HEK293 (cell line): ENCODE measurements at regions not wholly inside any gene's neighbourhood (a gene's known extent, or its start where the extent isn't known, plus 50 kb on each side); places are given as distances from the start of the nearest gene placed in this dataset.

Source experiments
- CTCF ChIA-PET: fragments of 350-600 bp; formaldehyde crosslinking; extraction: SDS; loops from one replicate; lab custom pipeline; 2021; ENCODE audit warnings: antibody characterized with exemption; lab: Yijun Ruan, JAX
- POLR2A ChIA-PET: fragments of 300-600 bp; formaldehyde crosslinking; extraction: SDS; loops from one replicate; lab custom pipeline; 2020; ENCODE audit warnings: antibody characterized with exemption, inconsistent platforms; lab: Yijun Ruan, JAX
- H3K27ac ChIP-seq: fragments of 200-500 bp; sonication (Bioruptor generic); 2 replicates; pipeline ENCODE4 v1.5.1; 2014; ENCODE audit warnings: low read depth, low read length, control low read depth, inconsistent platforms; ENCODE audit errors: extremely low read depth
- H3K36me3 ChIP-seq, 2 experiments: fragments of 200-500 bp in 1 of 2; sonication (Bioruptor generic) in 1 of 2; 1 replicate in 1 of 2; 2 replicates in 1 of 2; pipeline ENCODE4 v1.5.1; 2014 to 2017; ENCODE audit warnings: inconsistent platforms in 2 of 2, low read length in 2 of 2; ENCODE audit not compliant: control insufficient read depth in 2 of 2, insufficient read depth in 1 of 2
- H3K4me1 ChIP-seq: fragments of 200-500 bp; sonication (Bioruptor generic); 2 replicates; pipeline ENCODE4 v1.5.1; 2014; ENCODE audit warnings: mild to moderate bottlenecking, low read length, inconsistent platforms; ENCODE audit not compliant: control insufficient read depth, insufficient read depth
- H3K4me3 ChIP-seq: 2 replicates; pipeline ENCODE4 v1.5.1; 2011; ENCODE audit warnings: low read depth, mild to moderate bottlenecking, control low read depth, low read length, moderate library complexity
- H3K9me3 ChIP-seq: fragments of 200-500 bp; sonication (Bioruptor generic); 2 replicates; pipeline ENCODE4 v1.5.1; 2014; ENCODE audit warnings: low read depth, low read length, inconsistent platforms; ENCODE audit not compliant: control insufficient read depth, insufficient read depth
- GFI1B ChIP-seq: fragments of 450-650 bp; formaldehyde crosslinking; IDR thresholded peaks from 2 replicates; pipeline ENCODE4 v1.5.1; 2016; ENCODE audit warnings: missing biosample characterization, missing genetic modification characterization
- GLIS2 ChIP-seq: fragments of 450-650 bp; formaldehyde crosslinking; IDR thresholded peaks from 2 replicates; pipeline ENCODE4 v1.5.1; 2016; ENCODE audit warnings: missing biosample characterization, missing genetic modification characterization
- KLF8 ChIP-seq: fragments of 450-650 bp; formaldehyde crosslinking; IDR thresholded peaks from 2 replicates; pipeline ENCODE4 v1.5.1; 2016; ENCODE audit warnings: missing biosample characterization, missing genetic modification characterization
- OSR2 ChIP-seq: fragments of 450-650 bp; formaldehyde crosslinking; IDR thresholded peaks from 2 replicates; pipeline ENCODE4 v1.5.1; 2016; ENCODE audit warnings: missing biosample characterization, missing genetic modification characterization
- SALL2 ChIP-seq: fragments of 450-650 bp; formaldehyde crosslinking; IDR thresholded peaks from 2 replicates; pipeline ENCODE4 v1.5.0; 2017; ENCODE audit warnings: missing biosample characterization, mild to moderate bottlenecking, missing genetic modification characterization, borderline replicate concordance
- SCRT1 ChIP-seq: fragments of 450-650 bp; formaldehyde crosslinking; IDR thresholded peaks from 2 replicates; pipeline ENCODE4 v1.5.1; 2016; ENCODE audit warnings: missing biosample characterization, missing genetic modification characterization, borderline replicate concordance
- SCRT2 ChIP-seq: fragments of 450-650 bp; formaldehyde crosslinking; IDR thresholded peaks from 2 replicates; pipeline ENCODE4 v1.5.1; 2016; ENCODE audit warnings: missing biosample characterization, missing genetic modification characterization
- SP2 ChIP-seq: fragments of 450-650 bp; formaldehyde crosslinking; IDR thresholded peaks from 2 replicates; pipeline ENCODE4 v1.5.1; 2016; ENCODE audit warnings: missing biosample characterization, missing genetic modification characterization
- ZBTB49 ChIP-seq: fragments of 450-650 bp; formaldehyde crosslinking; IDR thresholded peaks from 2 replicates; pipeline ENCODE4 v1.5.1; 2016; ENCODE audit warnings: missing biosample characterization, missing genetic modification characterization, low read depth
- ZNF140 ChIP-seq: fragments of 450-650 bp; formaldehyde crosslinking; IDR thresholded peaks from 2 replicates; pipeline ENCODE4 v1.5.1; 2016; ENCODE audit warnings: missing biosample characterization, missing genetic modification characterization
- ZNF221 ChIP-seq: fragments of 450-650 bp; formaldehyde crosslinking; IDR thresholded peaks from 2 replicates; pipeline ENCODE4 v1.5.1; 2017; ENCODE audit warnings: missing biosample characterization, missing genetic modification characterization, borderline replicate concordance
- ZNF433 ChIP-seq: fragments of 450-650 bp; formaldehyde crosslinking; IDR thresholded peaks from 2 replicates; pipeline ENCODE4 v1.5.1; 2016; ENCODE audit warnings: missing biosample characterization, missing genetic modification characterization, low read depth
- ZNF449 ChIP-seq: fragments of 450-650 bp; formaldehyde crosslinking; IDR thresholded peaks from 2 replicates; pipeline ENCODE4 v1.5.1; 2017; ENCODE audit warnings: missing biosample characterization, mild to moderate bottlenecking, missing genetic modification characterization, moderate library complexity
- ZNF473 ChIP-seq: fragments of 450-650 bp; formaldehyde crosslinking; IDR thresholded peaks from 2 replicates; pipeline ENCODE4 v1.5.1; 2017; ENCODE audit warnings: missing biosample characterization, missing genetic modification characterization
- ZNF560 ChIP-seq: fragments of 450-650 bp; formaldehyde crosslinking; IDR thresholded peaks from 2 replicates; pipeline ENCODE4 v1.5.1; 2017; ENCODE audit warnings: missing biosample characterization, missing genetic modification characterization, borderline replicate concordance
- ZNF561 ChIP-seq: fragments of 450-650 bp; IDR thresholded peaks from 2 replicates; pipeline ENCODE4 v1.5.1; 2018; ENCODE audit warnings: missing biosample characterization, missing genetic modification characterization, borderline replicate concordance
- ZNF645 ChIP-seq: fragments of 450-650 bp; formaldehyde crosslinking; IDR thresholded peaks from 2 replicates; pipeline ENCODE4; 2016; ENCODE audit warnings: missing biosample characterization, missing genetic modification characterization
- ZNF654 ChIP-seq: fragments of 450-650 bp; formaldehyde crosslinking; IDR thresholded peaks from 2 replicates; pipeline ENCODE4 v1.5.1; 2016; ENCODE audit warnings: low read depth, missing biosample characterization, missing genetic modification characterization
- ZNF76 ChIP-seq: fragments of 450-650 bp; formaldehyde crosslinking; IDR thresholded peaks from 2 replicates; pipeline ENCODE4; 2016; ENCODE audit warnings: low read depth, missing biosample characterization, missing genetic modification characterization, borderline replicate concordance
- ZNF843 ChIP-seq: fragments of 450-650 bp; formaldehyde crosslinking; IDR thresholded peaks from 2 replicates; pipeline ENCODE4 v1.5.1; 2016; ENCODE audit warnings: missing biosample characterization, missing genetic modification characterization
- TF ChIP-seq, protein P1 (sequence below): fragments of 450-650 bp; formaldehyde crosslinking; IDR thresholded peaks from 2 replicates; pipeline ENCODE4 v1.5.1; 2016; ENCODE audit warnings: missing biosample characterization, missing genetic modification characterization

DNA sequence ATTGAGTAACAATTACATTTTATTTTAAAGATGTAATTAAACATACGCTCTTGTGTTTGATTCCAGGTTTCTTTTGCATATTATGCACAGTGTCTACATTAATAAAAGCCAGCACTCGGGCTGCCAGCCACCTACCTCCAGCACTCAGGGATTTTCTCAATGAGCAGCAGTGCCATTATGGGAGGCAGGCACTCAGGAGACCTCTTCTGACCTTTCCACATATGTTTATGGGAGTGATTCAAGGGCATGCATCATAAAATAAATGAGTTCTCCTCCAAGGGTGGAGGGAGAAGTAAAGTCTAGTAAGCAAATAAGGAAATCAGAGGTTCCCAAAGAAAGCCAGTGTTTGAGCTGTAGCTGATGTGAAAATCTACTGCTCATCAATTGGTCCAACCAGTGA lies 119.8 kb upstream of the IRX2 start:
- Histone ChIP-seq H3K9me3 (no peaks in the 10 kb centered on the region), H3K27ac (no peak overlapping the region), H3K36me3 (no peaks in the 10 kb centered on the region), H3K4me3 (no peak overlapping the region)
- CTCF ChIA-PET, result no interaction called here
- POLR2A ChIA-PET, result no interaction called here
- TF ChIP-seq SP2 (tag by site-specific recombination), result no peak
- TF ChIP-seq ZNF221 (tag by site-specific recombination), result no peak
- no peak for TF ChIP-seq ZNF560
- no peak for TF ChIP-seq ZNF449 (tag by site-specific recombination)
- no peak for TF ChIP-seq SALL2
- TF ChIP-seq, all 188 proteins: peak for 0
- H3K4me1 ChIP-seq, result no peaks in the 10 kb centered on the region

- no peak for TF ChIP-seq ZNF433
- no peak for TF ChIP-seq GFI1B (tag by site-specific recombination)
- POLR2A ChIA-PET, result no interaction called here
- no peak overlapping the region for H3K27ac ChIP-seq
- H3K4me3 ChIP-seq, result no peak overlapping the region
- CTCF ChIA-PET, result interaction anchor here (0.6 kb wide), 1 partner anchor 319 kb away, joined by 4 read pairs; no protein-coding TSS in a partner anchor
- H3K36me3 ChIP-seq, result no peaks in the 10 kb centered on the region
- H3K4me1 ChIP-seq, result no peaks in the 10 kb centered on the region
- no peaks in the 10 kb centered on the region for H3K9me3 ChIP-seq
These were observed 118.0 kb upstream of the IRX2 start for GRCh38 chr5:2869471-2869870.

DNA sequence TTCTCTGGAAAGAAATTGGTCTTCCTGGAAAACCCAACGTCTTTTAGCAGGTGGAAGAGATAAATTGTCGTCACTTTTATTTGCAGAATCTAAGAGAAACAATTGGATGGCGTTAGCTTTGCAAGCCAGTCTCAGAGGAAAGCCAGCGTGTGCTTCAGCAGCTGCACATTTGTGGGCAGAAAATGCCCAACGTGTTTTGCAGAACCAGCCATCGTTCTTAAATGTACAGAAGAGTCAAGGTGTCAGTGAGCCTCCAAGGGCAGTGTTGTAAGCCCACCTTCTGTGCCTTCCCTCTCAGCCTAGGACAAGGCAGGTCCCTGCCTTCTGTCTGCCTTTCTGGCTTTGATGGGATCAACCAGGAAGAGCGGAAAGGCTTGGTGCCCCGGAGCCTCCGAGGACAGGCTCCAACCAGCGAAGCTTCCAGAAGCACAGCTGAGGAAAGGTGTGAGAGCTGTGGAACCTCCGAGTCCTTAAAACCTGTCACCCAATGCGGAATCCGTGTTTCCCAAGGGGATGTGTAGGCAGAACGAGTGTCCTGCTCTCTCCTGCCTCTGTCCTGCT lies 116.0 kb upstream of the IRX2 start:
- TF ChIP-seq SCRT2 (tag by site-specific recombination), result no peak
- TF ChIP-seq ZNF645 (tag by site-specific recombination), result no peak
- no peak for TF ChIP-seq SCRT1 (tag by site-specific recombination)
- TF ChIP-seq GLIS2 (tag by site-specific recombination), result no peak
- no peak for TF ChIP-seq ZNF140 (tag by site-specific recombination)
- ChIA-PET CTCF (no interaction called here), POLR2A (no interaction called here)
- no peak overlapping the region for H3K27ac ChIP-seq
- no peaks in the 10 kb centered on the region for H3K9me3 ChIP-seq
- no peaks in the 10 kb centered on the region for H3K36me3 ChIP-seq
- no peaks in the 10 kb centered on the region for H3K4me1 ChIP-seq
- H3K4me3 ChIP-seq, result no peak overlapping the region

DNA sequence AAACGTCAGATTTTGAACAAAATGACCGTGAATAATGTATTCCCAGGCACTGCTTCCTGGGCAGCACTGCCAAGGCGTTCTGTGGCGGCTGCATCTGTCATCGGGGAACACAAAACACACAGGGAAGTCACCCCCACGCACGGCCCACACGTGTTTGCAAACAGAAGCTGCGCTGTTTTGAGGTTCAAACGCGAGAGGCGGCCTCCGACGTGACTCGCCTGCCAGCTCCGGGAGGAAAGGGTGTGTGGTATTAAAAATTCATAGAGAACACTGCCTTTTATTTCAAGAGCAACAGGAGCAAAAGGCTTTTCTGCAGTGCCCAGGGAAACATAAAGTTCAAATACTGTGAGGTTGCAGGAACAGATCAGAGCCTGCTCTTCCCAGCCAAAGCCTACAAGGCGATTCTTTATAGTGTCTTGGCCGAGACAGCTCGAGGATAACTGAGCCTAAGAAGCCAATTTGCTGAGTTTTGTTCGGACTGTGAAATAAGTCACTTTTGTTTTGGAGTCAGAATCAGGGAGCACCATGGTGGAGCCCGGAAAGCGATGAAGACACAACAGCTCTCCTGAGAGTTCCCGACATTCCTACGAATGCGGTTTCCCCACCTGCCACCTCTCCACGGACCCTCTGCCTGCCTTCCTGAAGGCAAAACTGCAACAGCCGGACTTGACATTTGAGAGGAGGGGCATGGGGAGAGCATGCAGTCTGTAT lies 115.3 kb upstream of the IRX2 start:
- ChIA-PET CTCF (no interaction called here), POLR2A (no interaction called here)
- H3K9me3 ChIP-seq, result no peaks in the 10 kb centered on the region
- H3K27ac ChIP-seq, result no peak overlapping the region
- H3K4me1 ChIP-seq, result no peaks in the 10 kb centered on the region
- H3K4me3 ChIP-seq, result no peak overlapping the region
- no peaks in the 10 kb centered on the region for H3K36me3 ChIP-seq
- TF ChIP-seq SCRT2 (tag by site-specific recombination) (no peak), ZNF843 (tag by site-specific recombination) (no peak), OSR2 (tag by site-specific recombination) (no peak), KLF8 (tag by site-specific recombination) (no peak), ZBTB49 (tag by site-specific recombination) (no peak), ZNF76 (no peak), ZNF473 (tag by site-specific recombination) (no peak), ZNF654 (no peak), ZNF561 (tag by site-specific recombination) (no peak)
- TF ChIP-seq, protein P1, sequence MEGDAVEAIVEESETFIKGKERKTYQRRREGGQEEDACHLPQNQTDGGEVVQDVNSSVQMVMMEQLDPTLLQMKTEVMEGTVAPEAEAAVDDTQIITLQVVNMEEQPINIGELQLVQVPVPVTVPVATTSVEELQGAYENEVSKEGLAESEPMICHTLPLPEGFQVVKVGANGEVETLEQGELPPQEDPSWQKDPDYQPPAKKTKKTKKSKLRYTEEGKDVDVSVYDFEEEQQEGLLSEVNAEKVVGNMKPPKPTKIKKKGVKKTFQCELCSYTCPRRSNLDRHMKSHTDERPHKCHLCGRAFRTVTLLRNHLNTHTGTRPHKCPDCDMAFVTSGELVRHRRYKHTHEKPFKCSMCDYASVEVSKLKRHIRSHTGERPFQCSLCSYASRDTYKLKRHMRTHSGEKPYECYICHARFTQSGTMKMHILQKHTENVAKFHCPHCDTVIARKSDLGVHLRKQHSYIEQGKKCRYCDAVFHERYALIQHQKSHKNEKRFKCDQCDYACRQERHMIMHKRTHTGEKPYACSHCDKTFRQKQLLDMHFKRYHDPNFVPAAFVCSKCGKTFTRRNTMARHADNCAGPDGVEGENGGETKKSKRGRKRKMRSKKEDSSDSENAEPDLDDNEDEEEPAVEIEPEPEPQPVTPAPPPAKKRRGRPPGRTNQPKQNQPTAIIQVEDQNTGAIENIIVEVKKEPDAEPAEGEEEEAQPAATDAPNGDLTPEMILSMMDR (tag by site-specific recombination), result no peak
